A673 (cell line): ENCODE measurements at regions not wholly inside any gene's neighbourhood (a gene's known extent, or its start where the extent isn't known, plus 50 kb on each side); places are given as distances from the start of the nearest gene placed in this dataset.

ENCODE experiments used
- EZH2 ChIP-seq: fragments of 200-600 bp; sonication (generic); IDR thresholded peaks from 2 replicates; pipeline ENCODE4 v1.6.1; 2017; ENCODE audit warnings: borderline replicate concordance, low read depth, mild to moderate bottlenecking, mixed read lengths, antibody characterized with exemption, low read length; ENCODE audit not compliant: poor library complexity, severe bottlenecking
- TF ChIP-seq, protein P1 (sequence below): fragments of 300-800, 200-600 bp; sonication (generic); conservative IDR thresholded peaks from 2 replicates; pipeline ENCODE4 v1.5.1; 2017; ENCODE audit warnings: low read depth, mild to moderate bottlenecking, antibody characterized with exemption, low read length, moderate library complexity, mixed read lengths

GRCh38 chr6:19721766-19722377 lies 115.3 kb upstream of the ID4 start:
- TF ChIP-seq, protein P1, sequence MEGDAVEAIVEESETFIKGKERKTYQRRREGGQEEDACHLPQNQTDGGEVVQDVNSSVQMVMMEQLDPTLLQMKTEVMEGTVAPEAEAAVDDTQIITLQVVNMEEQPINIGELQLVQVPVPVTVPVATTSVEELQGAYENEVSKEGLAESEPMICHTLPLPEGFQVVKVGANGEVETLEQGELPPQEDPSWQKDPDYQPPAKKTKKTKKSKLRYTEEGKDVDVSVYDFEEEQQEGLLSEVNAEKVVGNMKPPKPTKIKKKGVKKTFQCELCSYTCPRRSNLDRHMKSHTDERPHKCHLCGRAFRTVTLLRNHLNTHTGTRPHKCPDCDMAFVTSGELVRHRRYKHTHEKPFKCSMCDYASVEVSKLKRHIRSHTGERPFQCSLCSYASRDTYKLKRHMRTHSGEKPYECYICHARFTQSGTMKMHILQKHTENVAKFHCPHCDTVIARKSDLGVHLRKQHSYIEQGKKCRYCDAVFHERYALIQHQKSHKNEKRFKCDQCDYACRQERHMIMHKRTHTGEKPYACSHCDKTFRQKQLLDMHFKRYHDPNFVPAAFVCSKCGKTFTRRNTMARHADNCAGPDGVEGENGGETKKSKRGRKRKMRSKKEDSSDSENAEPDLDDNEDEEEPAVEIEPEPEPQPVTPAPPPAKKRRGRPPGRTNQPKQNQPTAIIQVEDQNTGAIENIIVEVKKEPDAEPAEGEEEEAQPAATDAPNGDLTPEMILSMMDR = no peak
- TF ChIP-seq EZH2 = no peak
